HG02973 (cell line): ENCODE measurements at regions not wholly inside any gene's neighbourhood (a gene's known extent, or its start where the extent isn't known, plus 50 kb on each side); places are given as distances from the start of the nearest gene placed in this dataset.
A peak's percentile ranks its signal among the peaks of the same experiment; 100 is the strongest.

Experiments
- ATAC-seq: cut with Tn5 transposase; IDR thresholded peaks from one replicate; pipeline ENCODE4 v1.9.1; 2021; ENCODE audit warnings: moderate library complexity; ENCODE audit not compliant: unreplicated experiment

DNA sequence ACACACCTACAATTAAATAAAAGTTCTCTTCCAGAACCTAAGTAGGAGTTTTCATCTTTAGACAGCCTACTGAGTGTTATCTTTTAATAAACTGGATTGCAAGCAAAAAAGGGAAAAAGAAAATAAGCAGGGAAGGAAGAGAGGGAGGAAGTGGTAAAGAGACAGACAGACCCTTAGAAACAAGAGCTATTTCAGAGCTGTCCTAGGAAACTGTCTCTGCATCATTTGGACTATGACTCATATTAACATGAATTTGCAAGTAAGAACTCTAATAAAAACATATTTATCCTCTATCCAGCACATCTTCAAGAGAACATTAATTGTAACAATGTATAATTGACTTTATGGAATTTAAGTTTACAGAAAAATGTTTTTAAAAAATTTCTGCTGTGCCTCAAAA lies 438.8 kb upstream of the USP15 start:
- ATAC-seq, result no peak

DNA sequence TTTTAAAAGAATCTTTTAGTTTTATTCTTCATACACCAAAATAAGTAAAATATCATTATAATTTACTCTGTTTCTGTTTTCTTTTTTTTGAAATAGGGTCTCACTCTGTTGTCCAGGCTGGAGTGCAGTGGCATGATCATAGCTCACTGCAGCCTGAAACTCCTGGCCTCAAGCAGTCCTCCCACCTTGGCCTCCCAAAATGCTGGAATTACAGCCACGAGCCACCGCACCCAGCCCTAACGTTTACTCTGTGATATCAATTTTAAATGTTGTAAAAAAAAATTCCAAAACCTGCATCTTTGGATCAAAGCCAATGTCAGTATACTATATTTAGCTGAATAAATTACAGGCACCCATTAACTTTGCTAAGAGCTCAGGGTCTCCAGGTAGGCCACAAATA lies 437.1 kb upstream of the USP15 start:
- ATAC-seq, result no peak

DNA sequence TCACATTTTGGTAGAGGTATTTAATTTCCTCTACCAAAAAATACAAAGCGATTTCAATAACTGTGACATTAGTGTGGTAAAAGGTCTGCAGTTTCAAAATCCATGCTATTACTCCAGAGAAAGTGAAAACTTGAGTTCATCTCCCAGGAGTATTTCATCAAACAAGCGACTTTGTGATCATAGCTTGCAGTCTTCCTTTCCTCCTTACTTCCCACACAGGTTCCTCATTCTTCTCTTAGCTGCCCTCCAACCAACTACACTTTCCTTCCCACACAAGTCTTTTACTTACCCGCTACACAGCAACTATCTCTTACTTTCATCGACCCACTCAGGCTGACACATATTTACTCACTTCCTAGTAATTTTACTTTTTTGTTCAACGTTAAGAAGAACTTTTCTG lies 413.4 kb upstream of the USP15 start:
- no peak for ATAC-seq

DNA sequence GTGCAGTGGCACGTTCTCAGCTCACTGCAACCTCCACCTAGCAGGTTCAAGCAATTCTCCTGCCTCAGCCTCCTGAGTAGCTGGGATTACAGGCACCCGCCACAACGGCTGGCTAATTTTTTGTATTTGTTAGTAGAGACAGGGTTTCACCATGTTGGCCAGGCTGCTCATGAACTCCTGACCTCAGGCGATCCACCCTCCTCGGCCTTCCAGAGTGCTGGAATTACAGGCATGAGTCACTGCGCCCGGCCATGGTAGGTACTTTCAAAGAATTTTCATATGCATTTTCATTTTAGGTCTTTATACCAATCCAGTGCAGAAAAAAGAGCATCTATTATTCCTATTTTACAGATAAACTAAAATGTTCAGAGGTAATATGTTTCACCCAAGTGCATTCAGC lies 411.3 kb upstream of the USP15 start:
- no peak for ATAC-seq

DNA sequence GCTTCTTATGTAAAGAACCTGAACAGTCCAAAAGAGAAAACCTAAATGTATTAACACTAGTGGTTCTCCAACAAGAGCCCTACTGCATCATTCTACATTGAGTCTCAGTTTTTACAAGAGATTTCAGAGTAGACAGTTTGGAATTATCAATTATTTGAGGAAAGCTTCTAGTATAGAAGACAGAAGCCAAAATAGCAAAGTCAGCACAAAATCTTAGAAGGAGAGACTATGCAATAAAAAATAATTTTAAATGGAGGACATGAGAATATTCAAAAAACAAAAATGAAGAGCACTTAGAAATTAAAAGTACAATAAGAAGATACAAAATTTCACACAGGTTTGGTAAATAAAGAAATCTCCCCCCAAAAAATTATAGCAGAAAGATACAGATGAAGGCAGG lies 406.3 kb upstream of the USP15 start:
- no peak for ATAC-seq

DNA sequence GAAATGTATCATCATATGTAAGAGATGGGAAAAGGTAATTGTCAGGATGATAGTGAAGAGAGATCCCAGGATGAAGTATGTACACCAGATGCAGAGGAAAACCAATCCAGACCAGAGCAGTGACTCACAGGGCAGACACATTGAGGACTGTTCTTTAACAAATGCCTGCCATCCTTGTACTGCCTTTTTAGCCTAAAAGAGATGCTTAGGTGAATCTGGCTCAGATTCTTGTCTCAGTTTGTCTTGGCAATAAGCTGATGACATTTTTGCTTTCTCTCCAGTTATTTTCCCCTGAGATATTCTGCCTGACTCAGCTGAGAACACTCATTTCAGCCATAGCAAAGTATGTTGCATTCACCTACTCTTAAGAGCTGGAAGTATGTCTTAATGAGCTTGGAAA lies 405.3 kb upstream of the USP15 start:
- no peak for ATAC-seq

DNA sequence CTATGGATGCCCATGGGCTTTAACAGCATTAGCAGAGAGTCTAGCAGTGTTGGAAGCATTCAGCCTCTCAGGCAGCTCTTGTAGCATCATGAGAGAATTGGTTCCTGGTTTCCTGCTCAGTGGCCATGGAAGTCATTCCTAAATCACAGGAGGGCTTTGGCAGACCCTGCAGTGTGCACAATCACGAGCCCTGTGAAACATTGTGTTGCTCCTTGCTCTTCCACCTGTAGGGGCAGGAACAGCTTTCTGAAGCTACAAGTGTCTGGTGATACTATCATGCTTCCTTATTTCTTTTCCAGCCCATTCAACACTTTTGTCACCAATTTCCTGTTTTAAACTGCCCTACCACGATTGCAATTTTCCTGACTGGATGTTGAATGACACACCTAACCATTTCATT lies 402.2 kb upstream of the USP15 start:
- ATAC-seq, result no peak

DNA sequence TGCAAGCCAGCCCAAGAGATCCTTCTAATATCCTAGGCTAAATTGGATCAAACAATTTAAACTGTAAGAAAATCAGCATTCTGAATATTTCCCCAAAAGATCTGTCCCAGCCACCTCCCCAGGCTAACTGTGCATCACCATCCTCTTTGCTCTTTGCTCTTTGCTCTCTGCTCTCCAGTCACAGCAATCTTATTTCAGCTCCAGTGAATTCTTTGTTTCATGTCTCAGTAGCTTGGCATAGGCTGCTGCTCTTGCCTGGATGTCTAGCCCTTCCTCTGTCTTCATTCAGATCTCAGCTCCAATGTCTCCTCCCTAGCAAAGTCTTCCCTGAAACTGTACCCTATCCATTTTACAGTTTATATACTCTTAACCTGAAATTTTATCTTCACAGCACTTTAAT lies 399.8 kb upstream of the USP15 start:
- ATAC-seq, result no peak

DNA sequence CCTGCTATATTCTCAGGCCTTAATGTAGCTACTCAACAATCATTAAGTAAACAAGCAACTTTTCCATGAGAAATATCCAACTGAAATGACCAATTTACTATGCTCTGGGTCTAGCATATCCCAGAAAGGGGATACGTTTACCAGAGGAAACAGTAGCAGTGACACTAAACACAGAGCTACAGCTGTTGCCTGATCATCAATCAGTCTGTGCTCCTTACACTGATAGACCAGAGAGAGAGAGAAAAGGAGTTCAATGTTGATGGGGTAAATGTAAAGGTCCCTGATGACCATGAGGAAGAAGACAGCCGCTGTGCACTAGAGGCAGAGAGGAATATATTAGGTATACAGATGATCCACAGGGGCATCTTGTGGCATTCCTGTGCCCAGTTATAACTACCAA lies 397.2 kb upstream of the USP15 start:
- ATAC-seq, result no peak

DNA sequence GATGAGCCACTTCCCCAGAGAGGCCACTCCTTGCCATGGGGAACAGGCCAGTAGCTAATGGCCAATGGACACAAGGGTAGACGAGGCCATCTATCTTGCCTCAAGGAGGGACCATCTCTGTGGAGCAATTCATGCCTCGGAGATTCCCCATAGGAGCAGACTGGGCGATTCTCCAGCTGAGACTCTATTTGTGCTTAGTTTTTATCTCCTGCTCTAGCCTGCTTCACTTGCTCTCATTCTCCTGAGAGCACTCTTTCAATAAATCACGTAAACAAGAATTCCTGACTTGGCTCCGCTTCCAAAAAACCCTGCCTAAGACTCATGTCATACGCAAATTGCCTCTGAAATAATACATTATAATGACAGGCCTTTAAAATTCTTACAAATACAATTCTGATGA lies 396.4 kb upstream of the USP15 start:
- ATAC-seq, result no peak

DNA sequence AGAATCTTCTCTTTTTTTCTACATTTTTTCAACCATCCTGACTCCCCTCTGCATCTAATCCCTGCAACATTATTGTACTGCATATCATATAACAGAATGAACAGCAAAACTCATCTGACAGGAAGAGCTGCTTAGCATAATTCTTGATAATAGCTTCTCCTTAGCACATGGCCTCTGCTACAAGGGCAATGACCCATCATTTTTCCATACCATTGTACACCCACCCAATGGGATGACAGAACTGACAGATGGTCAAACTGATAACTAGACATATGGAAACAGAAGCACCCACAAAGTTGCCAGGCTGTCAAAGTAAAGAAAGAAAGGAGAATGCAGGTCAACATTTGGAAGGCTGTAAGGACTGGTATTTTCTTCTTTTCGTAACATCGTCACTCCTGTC lies 390.4 kb upstream of the USP15 start:
- no peak for ATAC-seq

DNA sequence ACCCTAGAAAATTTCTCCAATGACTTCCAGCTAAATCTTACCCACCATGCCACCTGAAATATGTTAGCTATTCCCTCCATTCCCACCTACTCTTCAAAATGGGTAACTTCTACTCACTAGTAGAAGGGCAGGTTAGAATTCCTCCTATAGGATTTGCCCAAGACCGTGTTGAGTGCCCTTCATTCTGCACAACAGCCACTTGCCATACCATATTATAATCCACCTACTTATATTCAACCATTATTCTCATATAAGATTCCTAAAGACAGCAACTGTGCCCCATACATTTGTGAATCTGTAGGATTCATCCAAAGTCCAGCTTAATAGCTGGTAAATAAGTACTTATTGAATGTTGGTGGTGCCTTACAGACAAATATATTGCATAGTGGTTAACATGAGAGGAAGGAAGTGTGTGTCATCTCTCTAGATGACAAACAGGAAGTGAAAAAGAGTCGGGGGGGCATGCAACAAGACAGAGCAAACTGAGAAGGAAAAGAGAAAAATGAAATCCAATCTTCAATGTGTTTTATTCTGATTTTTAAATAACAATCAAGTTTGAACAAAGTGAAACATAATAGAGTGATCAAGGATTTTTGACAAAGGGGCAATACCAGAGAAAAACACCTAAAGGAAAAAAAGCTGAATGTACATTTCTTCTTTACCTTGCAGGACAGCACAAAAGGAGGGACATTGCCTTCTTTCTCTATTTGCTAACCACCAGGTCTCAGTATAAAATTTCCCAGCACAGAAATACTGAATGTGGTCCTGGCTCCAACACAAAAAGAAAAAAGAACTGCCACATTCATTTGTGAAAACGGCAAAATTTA lies 389.3 kb upstream of the USP15 start:
- peak; percentile 59 for ATAC-seq

DNA sequence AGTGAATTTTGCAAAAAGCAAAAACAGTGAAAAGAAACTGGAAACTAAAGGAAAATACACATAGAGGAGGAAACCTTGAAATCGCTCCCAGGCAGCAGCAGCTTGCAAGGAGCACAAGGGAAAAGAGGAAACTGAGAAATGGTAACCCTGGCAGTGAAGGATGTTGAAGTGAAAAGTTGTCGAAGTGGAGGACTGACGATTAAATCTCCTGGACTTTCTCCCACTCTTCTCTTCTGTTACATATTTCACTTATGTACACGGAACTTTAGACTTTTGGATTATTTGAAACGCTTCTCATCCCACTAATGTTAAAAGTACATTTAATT lies 388.8 kb upstream of the USP15 start:
- no peak for ATAC-seq

DNA sequence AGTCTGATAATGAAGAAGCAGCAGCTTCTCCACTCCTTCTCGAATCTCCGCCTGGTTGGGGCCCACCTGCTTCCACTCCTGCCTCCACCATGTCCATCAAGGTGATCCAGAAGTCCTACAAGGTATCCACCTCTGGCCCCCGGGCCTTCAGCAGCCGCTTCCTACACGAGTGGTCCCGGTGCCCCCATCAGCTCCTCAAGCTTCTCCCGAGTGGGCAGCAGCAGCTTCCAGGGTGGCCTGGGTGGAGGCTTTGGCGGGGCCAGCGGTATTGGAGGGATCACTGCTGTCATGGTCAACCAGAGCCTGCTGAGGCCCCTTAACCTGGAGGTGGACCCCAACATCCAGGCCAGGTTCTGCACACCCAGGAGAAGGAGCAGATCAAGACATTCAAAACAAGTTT lies 381.0 kb upstream of the USP15 start:
- no peak for ATAC-seq

DNA sequence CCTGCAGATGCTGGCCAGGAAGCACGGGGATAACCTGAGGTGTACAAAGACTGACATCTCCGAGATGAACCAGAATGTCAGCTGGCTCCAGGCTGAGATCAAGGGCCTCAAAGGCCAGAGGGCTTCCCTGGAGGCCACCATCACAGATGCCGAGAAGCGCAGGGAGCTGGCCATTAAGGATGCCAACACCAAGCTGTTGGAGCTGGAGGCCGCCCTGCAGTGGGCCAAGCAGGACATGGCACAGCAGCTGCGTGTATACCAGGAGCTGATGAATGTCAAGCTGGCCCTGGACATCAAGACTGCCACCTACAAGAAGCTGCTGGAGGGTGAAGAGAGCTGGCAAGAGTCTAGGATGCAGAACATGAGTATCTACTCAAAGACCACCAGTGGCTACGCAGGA lies 380.0 kb upstream of the USP15 start:
- no peak for ATAC-seq

DNA sequence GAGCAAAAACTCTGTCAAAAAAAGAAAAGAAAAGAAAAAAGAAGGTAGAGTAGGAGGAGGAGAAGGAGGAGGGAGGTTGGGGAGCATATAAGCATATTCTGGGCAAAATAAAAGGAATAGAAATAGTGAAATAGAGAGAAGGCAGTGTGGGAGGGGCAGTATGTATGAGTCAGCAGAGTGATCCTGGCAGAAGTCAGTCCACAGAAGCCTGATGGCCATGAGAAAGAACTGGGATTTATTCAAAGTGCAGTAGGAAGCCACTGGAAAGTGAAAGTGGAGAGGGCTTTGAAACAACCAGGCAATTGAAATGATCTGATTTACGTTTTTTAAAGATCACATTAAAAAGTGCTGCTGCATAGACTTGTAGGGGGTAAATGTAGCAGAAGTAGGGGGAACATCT lies 368.6 kb upstream of the USP15 start:
- no peak for ATAC-seq

DNA sequence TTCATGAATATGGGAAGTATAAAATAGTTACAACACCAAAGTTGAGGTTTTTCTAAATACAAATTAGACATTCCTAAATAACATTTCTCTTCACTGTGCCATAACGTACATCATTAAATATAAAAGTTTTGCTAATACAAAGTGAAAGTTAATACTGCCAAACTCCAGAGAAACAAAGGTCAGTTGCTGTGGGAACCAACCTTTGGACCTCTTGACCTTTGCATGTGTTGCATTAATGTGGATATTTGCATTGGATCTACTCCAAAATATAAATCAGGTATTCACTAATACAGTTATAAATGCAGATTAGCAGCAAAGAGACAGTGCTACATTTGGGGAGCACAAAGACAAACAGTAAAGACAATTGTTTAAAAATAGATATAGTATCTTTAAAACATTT lies 366.0 kb upstream of the USP15 start:
- no peak for ATAC-seq

DNA sequence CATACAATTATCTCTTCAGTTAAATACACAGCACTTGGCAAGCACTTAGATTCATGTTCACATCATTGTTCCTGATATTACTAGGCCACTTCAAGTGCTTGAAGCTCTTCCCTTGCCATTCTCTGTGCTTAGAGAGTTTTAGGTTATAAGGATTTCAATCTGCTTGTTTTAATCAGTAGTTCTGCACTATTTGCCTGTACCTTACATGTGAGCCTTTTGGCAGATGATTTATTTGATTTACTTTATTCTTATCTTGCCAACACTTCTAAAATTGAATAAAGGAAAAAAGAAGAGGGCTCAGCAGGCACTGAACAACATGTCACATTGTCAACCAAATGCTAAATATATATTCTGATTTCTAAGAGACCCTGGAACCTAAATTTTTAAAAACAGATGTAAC lies 363.8 kb upstream of the USP15 start:
- no peak for ATAC-seq

DNA sequence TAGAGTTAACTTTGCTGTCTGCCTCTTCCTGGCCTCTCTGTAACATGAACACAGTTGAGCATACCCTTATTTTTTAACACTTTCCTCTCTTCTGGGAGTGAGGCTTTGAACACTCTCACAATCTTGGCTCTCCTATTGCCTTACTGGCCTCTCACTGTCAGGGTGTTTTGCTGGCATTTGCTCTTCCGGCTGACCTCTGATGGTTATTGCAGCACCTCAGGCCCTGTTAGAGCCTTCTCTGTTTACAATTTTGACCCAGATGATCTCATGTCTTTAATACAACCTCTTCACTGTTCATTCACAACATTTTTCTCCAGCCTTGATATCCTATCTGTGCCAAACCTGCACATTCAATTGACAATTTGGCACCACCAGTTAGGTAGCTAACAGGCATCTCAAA lies 357.8 kb upstream of the USP15 start:
- no peak for ATAC-seq

DNA sequence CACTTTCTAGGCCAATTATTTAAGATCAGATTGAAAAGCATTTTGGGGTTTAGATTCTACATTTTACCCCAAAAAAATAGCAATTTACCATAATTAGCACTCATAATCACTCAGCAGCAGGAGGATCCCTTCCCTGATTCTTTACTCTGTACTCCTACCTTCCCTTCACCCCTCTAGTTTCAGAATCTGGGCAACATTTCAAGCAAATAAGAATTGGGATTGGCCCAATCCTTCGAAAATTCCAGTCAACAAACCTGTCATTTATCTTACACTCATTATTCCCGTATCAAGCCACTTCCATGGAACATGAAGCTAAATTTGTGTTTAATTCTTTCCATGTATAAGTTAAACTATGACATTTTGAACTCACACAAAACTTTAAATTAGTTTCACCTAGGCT lies 349.1 kb upstream of the USP15 start:
- no peak for ATAC-seq

DNA sequence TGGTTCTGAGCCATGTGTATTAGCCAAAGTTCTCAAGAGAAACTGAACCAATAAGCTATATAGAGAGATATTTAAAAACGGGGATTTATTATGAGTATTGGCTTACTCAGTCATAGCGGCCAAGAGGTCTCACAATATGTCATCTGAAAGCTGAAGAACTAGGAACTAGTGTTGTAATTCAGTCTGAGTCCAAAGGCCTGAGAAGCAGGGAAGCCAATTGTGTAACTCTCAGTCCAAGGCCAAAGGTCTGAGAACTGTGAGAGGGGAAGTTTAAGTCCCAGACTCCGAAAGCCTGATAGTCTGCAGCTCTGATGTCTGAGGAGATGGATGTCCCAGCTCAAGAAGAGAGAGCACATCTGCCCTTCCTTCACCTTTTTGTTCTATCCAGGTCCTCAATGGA lies 344.8 kb upstream of the USP15 start:
- no peak for ATAC-seq

DNA sequence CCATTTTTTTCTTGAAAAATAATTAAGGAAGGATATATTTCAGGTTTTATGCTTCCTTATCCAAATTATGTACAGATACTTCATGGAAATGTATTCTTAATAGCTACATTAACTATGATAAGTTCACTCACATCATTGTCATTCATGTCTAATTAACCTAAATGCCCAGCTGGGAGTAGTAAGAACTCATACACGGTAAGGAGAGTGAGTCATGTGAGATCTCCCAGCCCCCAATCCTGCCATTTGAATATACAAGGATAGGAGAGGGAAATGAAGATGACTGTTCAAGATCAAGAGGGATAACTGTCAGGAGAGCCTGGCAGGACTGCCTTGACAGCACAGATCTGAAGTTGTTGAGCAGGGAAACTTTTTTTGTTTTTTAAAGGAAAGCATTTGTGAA lies 343.4 kb upstream of the USP15 start:
- no peak for ATAC-seq

DNA sequence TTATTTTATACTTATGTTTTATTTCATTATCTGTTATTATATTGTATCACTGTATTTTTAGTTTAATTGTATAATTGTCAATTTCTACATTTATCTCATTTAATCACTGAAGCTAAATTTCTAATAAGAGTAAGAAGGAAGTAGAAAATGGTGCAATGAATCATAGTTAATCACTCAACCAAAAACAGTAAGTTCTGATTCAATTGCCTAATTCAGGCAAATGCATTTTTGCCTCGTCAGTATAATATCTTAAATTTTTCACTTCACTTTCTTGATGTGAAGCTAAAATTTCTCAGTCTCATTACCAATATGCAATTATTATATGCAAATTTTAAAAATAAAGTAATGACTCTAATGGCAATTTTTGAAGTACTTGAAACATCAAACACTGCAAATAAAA lies 340.5 kb upstream of the USP15 start:
- ATAC-seq, result no peak

DNA sequence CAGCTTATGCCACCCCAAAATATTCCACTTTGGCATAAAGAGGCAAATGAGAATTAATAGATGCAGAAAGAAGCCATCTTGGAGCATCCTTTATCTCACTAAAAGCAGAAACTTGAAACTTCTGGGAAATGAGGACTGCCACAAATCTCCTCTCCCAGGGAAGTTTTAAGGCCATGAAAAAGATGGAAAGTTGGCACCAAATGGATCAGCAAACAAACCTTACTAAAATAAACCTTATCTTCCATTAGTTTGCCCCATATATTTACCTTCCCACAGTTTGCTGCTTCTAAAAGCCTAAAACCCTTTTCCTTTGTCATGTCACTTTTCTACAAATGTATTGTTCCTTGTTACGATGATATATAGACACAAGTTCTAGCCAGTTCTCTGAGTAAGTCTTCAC lies 340.0 kb upstream of the USP15 start:
- ATAC-seq, result no peak
